Mesothelial cell of epicardium (in vitro differentiated cells): ENCODE measurements at regions not wholly inside any gene's neighbourhood (a gene's known extent, or its start where the extent isn't known, plus 50 kb on each side); places are given as distances from the start of the nearest gene placed in this dataset.
A peak's percentile ranks its signal among the peaks of the same experiment; 100 is the strongest.

Experiments
- DNase-seq, 2 experiments: peaks; one replicate each; pipeline ENCODE4 v3.0.0; 2021; ENCODE audit warnings: low spot score in 2 of 2; ENCODE audit not compliant: unreplicated experiment in 2 of 2
- H3K27ac Mint-ChIP-seq: 2 replicates; pipeline ENCODE4 v1.8.0; 2021; ENCODE audit warnings: mixed read lengths
- H3K27me3 Mint-ChIP-seq: 2 replicates; pipeline ENCODE4 v1.8.0; 2021; ENCODE audit warnings: low read depth, mixed read lengths
- H3K36me3 Mint-ChIP-seq: 2 replicates; pipeline ENCODE4 v1.8.0; 2021; ENCODE audit warnings: mixed read lengths
- H3K4me1 Mint-ChIP-seq: 2 replicates; pipeline ENCODE4 v1.8.0; 2021; ENCODE audit warnings: mixed read lengths
- H3K4me3 Mint-ChIP-seq: 2 replicates; pipeline ENCODE4 v1.8.0; 2021; ENCODE audit warnings: mild to moderate bottlenecking, moderate library complexity, mixed read lengths
- H3K9me3 Mint-ChIP-seq: 2 replicates; pipeline ENCODE4 v1.8.0; 2021; ENCODE audit warnings: mixed read lengths
- CTCF ChIP-seq: fragments of 200-600 bp; sonication (generic); IDR thresholded peaks from one replicate; pipeline ENCODE4 v1.5.0; 2021; ENCODE audit warnings: antibody characterized with exemption; ENCODE audit not compliant: unreplicated experiment

- peak overlapping the region; percentile 72 for H3K27ac Mint-ChIP-seq
- peaks cover 12% of the 10 kb centered on the region for H3K9me3 Mint-ChIP-seq
- no peak overlapping the region for H3K4me3 Mint-ChIP-seq
- no peak for DNase-seq
- H3K36me3 Mint-ChIP-seq: no peaks in the 10 kb centered on the region
- no peak for TF ChIP-seq CTCF
- H3K4me1 Mint-ChIP-seq: peaks cover 14% of the 10 kb centered on the region
- H3K27me3 Mint-ChIP-seq: no peaks in the 10 kb centered on the region
Measured at GRCh38 chr2:173782681-173783080, 182.5 kb downstream of the SP3 start.

GRCh38 chr2:173783382-173783781 lies 181.8 kb downstream of the SP3 start:
- peaks cover 12% of the 10 kb centered on the region for H3K9me3 Mint-ChIP-seq
- TF ChIP-seq CTCF: no peak
- peaks cover 14% of the 10 kb centered on the region for H3K4me1 Mint-ChIP-seq
- peak overlapping the region; percentile 51 for H3K27ac Mint-ChIP-seq
- H3K4me3 Mint-ChIP-seq: no peak overlapping the region
- DNase-seq: no peak
- H3K36me3 Mint-ChIP-seq: no peaks in the 10 kb centered on the region
- H3K27me3 Mint-ChIP-seq: no peaks in the 10 kb centered on the region

GRCh38 chr2:173785813-173786212 lies 179.4 kb downstream of the SP3 start:
- no peaks in the 10 kb centered on the region for H3K9me3 Mint-ChIP-seq
- H3K4me1 Mint-ChIP-seq: peaks cover 14% of the 10 kb centered on the region
- no peak for DNase-seq
- H3K36me3 Mint-ChIP-seq: no peaks in the 10 kb centered on the region
- TF ChIP-seq CTCF: no peak
- H3K27ac Mint-ChIP-seq: no peak overlapping the region
- H3K4me3 Mint-ChIP-seq: no peak overlapping the region
- H3K27me3 Mint-ChIP-seq: no peaks in the 10 kb centered on the region

GRCh38 chr2:173791502-173791901 lies 173.7 kb downstream of the SP3 start:
- TF ChIP-seq CTCF: no peak
- Mint-ChIP-seq H3K9me3 (no peaks in the 10 kb centered on the region), H3K27ac (no peak overlapping the region), H3K36me3 (no peaks in the 10 kb centered on the region), H3K4me1 (peaks cover 49% of the 10 kb centered on the region), H3K4me3 (no peak overlapping the region), H3K27me3 (no peaks in the 10 kb centered on the region)
- no peak for DNase-seq

GRCh38 chr2:173792166-173792565 lies 173.0 kb downstream of the SP3 start:
- Mint-ChIP-seq H3K27ac (no peak overlapping the region), H3K9me3 (no peaks in the 10 kb centered on the region), H3K36me3 (no peaks in the 10 kb centered on the region), H3K27me3 (no peaks in the 10 kb centered on the region), H3K4me3 (no peak overlapping the region), H3K4me1 (peaks cover 54% of the 10 kb centered on the region)
- TF ChIP-seq CTCF: no peak
- no peak for DNase-seq

- no peaks in the 10 kb centered on the region for H3K36me3 Mint-ChIP-seq
- no peak for TF ChIP-seq CTCF
- peak overlapping the region; percentile 35 for H3K27ac Mint-ChIP-seq
- H3K27me3 Mint-ChIP-seq: no peaks in the 10 kb centered on the region
- DNase-seq: no peak
- no peak overlapping the region for H3K4me3 Mint-ChIP-seq
- no peaks in the 10 kb centered on the region for H3K9me3 Mint-ChIP-seq
- peaks cover 56% of the 10 kb centered on the region for H3K4me1 Mint-ChIP-seq
Measured at GRCh38 chr2:173792741-173793140, 172.4 kb downstream of the SP3 start.
